IMR-90 (cell line): ENCODE measurements at regions not wholly inside any gene's neighbourhood (a gene's known extent, or its start where the extent isn't known, plus 50 kb on each side); places are given as distances from the start of the nearest gene placed in this dataset.

Source experiments
- ATAC-seq: fragments of 200-7000 bp; cut with Tn5 transposase; 2 replicates; pipeline ENCODE4 v1.9.1; 2020; ENCODE audit warnings: low read depth, mild to moderate bottlenecking, moderate library complexity
- BruUV-seq: library from RNA; stranded (reverse); fragments of 400-500 nt; replicated peaks from 2 replicates; lab custom pipeline; 2021; lab: Mats Ljungman, UMichigan
- CTCF ChIA-PET: fragments of 300-600 bp; formaldehyde crosslinking; extraction: SDS; loops from one replicate; lab custom pipeline; 2021; ENCODE audit warnings: antibody characterized with exemption; lab: Yijun Ruan, JAX
- POLR2A ChIA-PET: fragments of 300-600 bp; sonication (Branson Sonifier 250); formaldehyde crosslinking; loops from one replicate; lab custom pipeline; 2022; ENCODE audit warnings: antibody characterized with exemption; ENCODE audit not compliant: unreplicated experiment; lab: Charles Lee
- DNase-seq: peaks from one replicate; pipeline ENCODE4 v3.0.0; 2013
- H2AFZ ChIP-seq: replicated peaks from 2 replicates; pipeline ENCODE3; 2013; ENCODE audit warnings: low read length, mild to moderate bottlenecking; ENCODE audit not compliant: poor library complexity
- H2AK5ac ChIP-seq: 2 replicates; pipeline ENCODE4 v1.6.1; 2013; ENCODE audit warnings: low read depth, low read length, inconsistent platforms
- H2AK9ac ChIP-seq: replicated peaks from 2 replicates; pipeline ENCODE3; 2013; ENCODE audit warnings: mild to moderate bottlenecking, low read depth, low read length, moderate library complexity; ENCODE audit not compliant: poor library complexity
- H2BK120ac ChIP-seq: 2 replicates; pipeline ENCODE4 v1.6.1; 2013; ENCODE audit warnings: low read depth, low read length, inconsistent platforms
- H2BK15ac ChIP-seq: 3 replicates; pipeline ENCODE4 v1.6.1; 2013; ENCODE audit warnings: low read depth, low read length, inconsistent platforms
- H2BK20ac ChIP-seq: 2 replicates; pipeline ENCODE4 v1.6.1; 2013; ENCODE audit warnings: low read depth, mild to moderate bottlenecking, inconsistent platforms, low read length, moderate library complexity
- H2BK5ac ChIP-seq: 2 replicates; pipeline ENCODE4 v1.6.1; 2013; ENCODE audit warnings: mild to moderate bottlenecking, low read depth, low read length, inconsistent platforms; ENCODE audit not compliant: poor library complexity, severe bottlenecking
- H3K14ac ChIP-seq: replicated peaks from 2 replicates; pipeline ENCODE4 v1.6.1; 2013; ENCODE audit warnings: low read depth, low read length, inconsistent platforms
- H3K18ac ChIP-seq: 2 replicates; pipeline ENCODE4 v1.6.1; 2013; ENCODE audit warnings: low read depth, low read length, control low read depth
- H3K23ac ChIP-seq: 2 replicates; pipeline ENCODE4 v1.6.1; 2013; ENCODE audit warnings: low read depth, low read length, inconsistent platforms
- H3K27ac ChIP-seq: 2 replicates; pipeline ENCODE4 v1.5.1; 2013; ENCODE audit warnings: mild to moderate bottlenecking, control low read depth, low read length; ENCODE audit not compliant: insufficient read depth
- H3K27me3 ChIP-seq: 2 replicates; pipeline ENCODE4 v1.6.1; 2013; ENCODE audit warnings: low read length; ENCODE audit not compliant: control insufficient read depth, insufficient read depth
- H3K36me3 ChIP-seq: 2 replicates; pipeline ENCODE4 v1.6.1; 2013; ENCODE audit warnings: low read length, mixed read lengths; ENCODE audit not compliant: control insufficient read depth, insufficient read depth
- H3K4ac ChIP-seq: 2 replicates; pipeline ENCODE4 v1.6.1; 2013; ENCODE audit warnings: low read depth, low read length, inconsistent platforms
- H3K4me1 ChIP-seq: 2 replicates; pipeline ENCODE4 v1.6.1; 2013; ENCODE audit warnings: low read length, mixed read lengths; ENCODE audit not compliant: control insufficient read depth, insufficient read depth
- H3K4me2 ChIP-seq: 2 replicates; pipeline ENCODE4 v1.6.1; 2013; ENCODE audit warnings: low read depth, mild to moderate bottlenecking, control low read depth, low read length, moderate library complexity
- H3K4me3 ChIP-seq: 2 replicates; pipeline ENCODE4 v1.5.1; 2013; ENCODE audit warnings: low read depth, mild to moderate bottlenecking, control low read depth, low read length, moderate library complexity; ENCODE audit not compliant: insufficient read depth
- H3K56ac ChIP-seq: 2 replicates; pipeline ENCODE4 v1.6.1; 2013; ENCODE audit warnings: low read length, inconsistent platforms; ENCODE audit not compliant: insufficient read depth; ENCODE audit errors: extremely low read depth
- H3K79me1 ChIP-seq, 2 experiments: 2 replicates each; pipeline ENCODE4 v1.6.1; 2013; ENCODE audit warnings: low read length in 2 of 2, inconsistent platforms in 1 of 2, low read depth in 1 of 2
- H3K9ac ChIP-seq: 2 replicates; pipeline ENCODE4 v1.6.1; 2013; ENCODE audit warnings: low read depth, low read length, control low read depth
- H3K9me1 ChIP-seq: 2 replicates; pipeline ENCODE4 v1.6.1; 2013; ENCODE audit warnings: low read length, inconsistent platforms; ENCODE audit not compliant: insufficient read depth
- H3K9me3 ChIP-seq: 2 replicates; pipeline ENCODE4 v1.6.1; 2013; ENCODE audit warnings: low read length; ENCODE audit not compliant: control insufficient read depth, insufficient read depth
- H4K20me1 ChIP-seq: 2 replicates; pipeline ENCODE4 v1.6.1; 2013; ENCODE audit warnings: low read length, inconsistent platforms; ENCODE audit not compliant: insufficient read depth
- H4K5ac ChIP-seq: 2 replicates; pipeline ENCODE4 v1.6.1; 2013; ENCODE audit warnings: mild to moderate bottlenecking, low read depth, low read length, control low read depth
- H4K8ac ChIP-seq, 2 experiments: 2 replicates each; pipeline ENCODE4 v1.6.1; 2013; ENCODE audit warnings: low read depth in 2 of 2, low read length in 2 of 2, control low read depth in 1 of 2, inconsistent platforms in 1 of 2
- H4K91ac ChIP-seq: 2 replicates; pipeline ENCODE4 v1.6.1; 2013; ENCODE audit warnings: low read depth, low read length, inconsistent platforms; ENCODE audit not compliant: insufficient read depth
- CEBPB ChIP-seq: IDR thresholded peaks from 2 replicates; pipeline ENCODE4 v1.6.1; 2012; ENCODE audit warnings: low read depth, low read length, improper control_type of control experiment
- CHD1 ChIP-seq: IDR thresholded peaks from 2 replicates; pipeline ENCODE4 v1.6.1; 2012; ENCODE audit warnings: low read depth, low read length, improper control_type of control experiment
- FOS ChIP-seq: fragments of 150-350 bp; IDR thresholded peaks from 2 replicates; pipeline ENCODE4 v1.6.1; 2016; ENCODE audit warnings: low read depth, low read length
- MAFK ChIP-seq: IDR thresholded peaks from 2 replicates; pipeline ENCODE4 v1.6.1; 2012; ENCODE audit warnings: low read depth, low read length, improper control_type of control experiment
- MAZ ChIP-seq: IDR thresholded peaks from 2 replicates; pipeline ENCODE4 v1.6.1; 2012; ENCODE audit warnings: low read depth, mild to moderate bottlenecking, low read length, improper control_type of control experiment, moderate library complexity, borderline replicate concordance
- MXI1 ChIP-seq: IDR thresholded peaks from 2 replicates; pipeline ENCODE4 v1.6.1; 2012; ENCODE audit warnings: low read depth, mild to moderate bottlenecking, low read length, moderate library complexity, borderline replicate concordance
- NFE2L2 ChIP-seq: fragments of 150-350 bp; IDR thresholded peaks from 2 replicates; pipeline ENCODE4 v1.6.1; 2016; ENCODE audit warnings: low read depth, mild to moderate bottlenecking, low read length
- POLR2A ChIP-seq: IDR thresholded peaks from 2 replicates; pipeline ENCODE4 v1.6.1; 2012; ENCODE audit warnings: mild to moderate bottlenecking, low read depth, low read length
- RAD21 ChIP-seq: IDR thresholded peaks from 2 replicates; pipeline ENCODE4 v1.6.1; 2012; ENCODE audit warnings: low read length, improper control_type of control experiment
- RCOR1 ChIP-seq: IDR thresholded peaks from 2 replicates; pipeline ENCODE4 v1.6.1; 2012; ENCODE audit warnings: mild to moderate bottlenecking, low read length, improper control_type of control experiment; ENCODE audit not compliant: insufficient replicate concordance
- RFX5 ChIP-seq: IDR thresholded peaks from 2 replicates; pipeline ENCODE4 v1.8.0; 2012; ENCODE audit warnings: low read depth, mild to moderate bottlenecking, low read length, moderate library complexity
- SMC3 ChIP-seq: fragments of 150-350 bp; IDR thresholded peaks from 2 replicates; pipeline ENCODE4 v1.6.1; 2016; ENCODE audit warnings: low read depth, mild to moderate bottlenecking, antibody characterized with exemption, low read length, moderate library complexity
- WGBS, 2 experiments: methylation state at CpG; one replicate each; pipeline versions ENCODE4 v1.1.5 to v1.1.7; 2013; ENCODE audit warnings: missing lambda C conversion rate in 2 of 2; ENCODE audit not compliant: insufficient read length in 1 of 2; ENCODE audit errors: extremely low coverage in 2 of 2; 5-methylcytosine and 5-hydroxymethylcytosine counted together
- dilution Hi-C: fragments of 300-500 bp; cut with HindIII; formaldehyde crosslinking; loops from one replicate; pipeline ENCODE4 v1.14.3; 2018; ENCODE audit warnings: low sequenced_read_pairs; ENCODE audit not compliant: unreplicated experiment
- in situ Hi-C: fragments of 300-500 bp; cut with MboI; formaldehyde crosslinking; loops from 3 replicates; pipeline ENCODE4 v1.14.3; 2019; ENCODE audit warnings: low sequenced_read_pairs, inconsistent platforms, mixed read lengths
- intact Hi-C: fragments of 100-400 bp; cut with micrococcal nuclease; formaldehyde crosslinking; loops from 2 replicates; pipeline ENCODE4 v1.10.0; 2022
- TF ChIP-seq, protein P1 (sequence below): fragments of 150-350 bp; IDR thresholded peaks from 2 replicates; pipeline ENCODE4 v1.6.1; 2016; ENCODE audit warnings: low read depth, mild to moderate bottlenecking, low read length, moderate library complexity, borderline replicate concordance
- TF ChIP-seq, protein P2 (sequence below): fragments of 150-350 bp; IDR thresholded peaks from 2 replicates; pipeline ENCODE4 v1.6.1; 2017; ENCODE audit warnings: mild to moderate bottlenecking, antibody characterized with exemption, low read length, low read depth
- TF ChIP-seq, protein P3 (sequence below): conservative IDR thresholded peaks from 2 replicates; pipeline ENCODE4 v1.5.1; 2012; ENCODE audit warnings: mild to moderate bottlenecking, low read depth, low read length, improper control_type of control experiment

DNA sequence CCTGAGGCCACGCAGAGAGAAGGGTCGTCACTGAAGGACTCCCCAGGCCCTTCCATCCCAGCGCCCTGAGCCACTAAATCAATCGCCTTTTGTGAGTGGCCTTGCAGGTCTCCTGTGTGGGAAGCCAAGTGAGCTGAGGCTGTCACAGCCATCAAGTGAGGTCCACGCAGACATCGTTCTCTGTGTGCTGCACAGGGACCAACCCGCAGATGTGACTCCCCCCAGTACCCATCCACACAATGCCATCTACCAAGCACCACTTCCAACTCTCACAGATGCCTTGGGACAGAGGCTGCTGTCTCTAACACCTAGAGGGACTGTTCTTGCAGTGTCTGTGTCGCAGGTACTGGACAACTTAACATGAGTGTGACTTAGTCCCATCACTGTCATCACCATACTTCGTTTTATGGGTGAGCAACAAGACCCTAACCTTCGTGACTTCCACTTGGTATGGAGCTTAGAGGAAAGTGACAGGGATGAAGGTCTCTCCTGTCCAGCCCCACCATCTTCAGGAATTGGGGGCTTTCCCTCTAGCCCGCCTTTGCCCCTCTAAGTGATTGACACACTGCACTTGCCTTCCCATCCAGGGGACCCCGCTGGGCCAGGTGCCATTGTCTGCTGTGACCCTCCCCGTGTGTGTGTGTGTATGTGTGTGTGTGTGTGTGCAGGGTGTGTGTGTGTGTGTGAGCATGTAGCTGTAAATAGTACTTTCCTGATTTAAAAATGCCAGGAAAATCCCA is 51.4 kb upstream of the TMEM72 start:
- ChIA-PET POLR2A (no interaction called here), CTCF (interaction anchor here (0.6 kb wide), 1 partner anchor 804 kb away, joined by 3 read pairs; no protein-coding TSS in a partner anchor)
- in situ Hi-C loops = loop anchor here (5.0 to 25.0 kb wide), 4 partner anchors 467 to 1187 kb away; no protein-coding TSS in a partner anchor
- Histone ChIP-seq H2AFZ (no peak overlapping the region), H4K8ac (no peak overlapping the region), H3K23ac (no peak overlapping the region), H3K9me1 (peaks cover 16% of the 10 kb centered on the region), H2BK20ac (peak overlapping the region; percentile 32), H3K4ac (peak overlapping the region; percentile 27; the same call in 1 of the 2 replicates), H3K14ac (peak overlapping the region; percentile 21; the same call in 1 of the 2 replicates), H4K5ac (no peak overlapping the region), H3K4me1 (peaks cover 4% of the 10 kb centered on the region; the same call in 1 of the 2 replicates), H2AK9ac (no peak overlapping the region), H2BK5ac (no peak overlapping the region), H3K4me2 (no peak overlapping the region), H4K20me1 (no peaks in the 10 kb centered on the region), H2AK5ac (peak overlapping the region; percentile 63), H3K18ac (no peak overlapping the region), H4K91ac (peak overlapping the region; percentile 28; the same call in 1 of the 2 replicates), H2BK120ac (peak overlapping the region; percentile 56), H3K36me3 (no peaks in the 10 kb centered on the region), H3K4me3 (no peak overlapping the region), H3K27ac (no peak overlapping the region), H3K56ac (no peak overlapping the region), H3K9me3 (no peaks in the 10 kb centered on the region), H3K27me3 (no peaks in the 10 kb centered on the region), H3K79me1 (no peaks in the 10 kb centered on the region), H3K9ac (no peak overlapping the region), H2BK15ac (peak overlapping the region; percentile 84; the same call in 1 of the 3 replicates)
- no CpG with 5 or more reads among the region's 13 CpGs for WGBS, 2 experiments
- intact Hi-C loops = loop anchor here (5.0 to 10.0 kb wide), 4 partner anchors 125 to 1167 kb away; no protein-coding TSS in a partner anchor
- ATAC-seq (no peak), DNase-seq (no peak)
- BruUV-seq = no TSS peak
- dilution Hi-C loops = no loop called here
- TF ChIP-seq, protein P1, sequence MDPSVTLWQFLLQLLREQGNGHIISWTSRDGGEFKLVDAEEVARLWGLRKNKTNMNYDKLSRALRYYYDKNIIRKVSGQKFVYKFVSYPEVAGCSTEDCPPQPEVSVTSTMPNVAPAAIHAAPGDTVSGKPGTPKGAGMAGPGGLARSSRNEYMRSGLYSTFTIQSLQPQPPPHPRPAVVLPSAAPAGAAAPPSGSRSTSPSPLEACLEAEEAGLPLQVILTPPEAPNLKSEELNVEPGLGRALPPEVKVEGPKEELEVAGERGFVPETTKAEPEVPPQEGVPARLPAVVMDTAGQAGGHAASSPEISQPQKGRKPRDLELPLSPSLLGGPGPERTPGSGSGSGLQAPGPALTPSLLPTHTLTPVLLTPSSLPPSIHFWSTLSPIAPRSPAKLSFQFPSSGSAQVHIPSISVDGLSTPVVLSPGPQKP = no peak
- TF ChIP-seq MAFK = no peak
- no peak for TF ChIP-seq FOS
- no peak for TF ChIP-seq POLR2A
- TF ChIP-seq RFX5 = no peak
- no peak for TF ChIP-seq CHD1
- TF ChIP-seq SMC3 = no peak
- no peak for TF ChIP-seq RCOR1
- TF ChIP-seq MXI1 = no peak
- TF ChIP-seq RAD21 = no peak
- TF ChIP-seq, protein P2, sequence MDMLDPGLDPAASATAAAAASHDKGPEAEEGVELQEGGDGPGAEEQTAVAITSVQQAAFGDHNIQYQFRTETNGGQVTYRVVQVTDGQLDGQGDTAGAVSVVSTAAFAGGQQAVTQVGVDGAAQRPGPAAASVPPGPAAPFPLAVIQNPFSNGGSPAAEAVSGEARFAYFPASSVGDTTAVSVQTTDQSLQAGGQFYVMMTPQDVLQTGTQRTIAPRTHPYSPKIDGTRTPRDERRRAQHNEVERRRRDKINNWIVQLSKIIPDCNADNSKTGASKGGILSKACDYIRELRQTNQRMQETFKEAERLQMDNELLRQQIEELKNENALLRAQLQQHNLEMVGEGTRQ = no peak
- TF ChIP-seq, protein P3, sequence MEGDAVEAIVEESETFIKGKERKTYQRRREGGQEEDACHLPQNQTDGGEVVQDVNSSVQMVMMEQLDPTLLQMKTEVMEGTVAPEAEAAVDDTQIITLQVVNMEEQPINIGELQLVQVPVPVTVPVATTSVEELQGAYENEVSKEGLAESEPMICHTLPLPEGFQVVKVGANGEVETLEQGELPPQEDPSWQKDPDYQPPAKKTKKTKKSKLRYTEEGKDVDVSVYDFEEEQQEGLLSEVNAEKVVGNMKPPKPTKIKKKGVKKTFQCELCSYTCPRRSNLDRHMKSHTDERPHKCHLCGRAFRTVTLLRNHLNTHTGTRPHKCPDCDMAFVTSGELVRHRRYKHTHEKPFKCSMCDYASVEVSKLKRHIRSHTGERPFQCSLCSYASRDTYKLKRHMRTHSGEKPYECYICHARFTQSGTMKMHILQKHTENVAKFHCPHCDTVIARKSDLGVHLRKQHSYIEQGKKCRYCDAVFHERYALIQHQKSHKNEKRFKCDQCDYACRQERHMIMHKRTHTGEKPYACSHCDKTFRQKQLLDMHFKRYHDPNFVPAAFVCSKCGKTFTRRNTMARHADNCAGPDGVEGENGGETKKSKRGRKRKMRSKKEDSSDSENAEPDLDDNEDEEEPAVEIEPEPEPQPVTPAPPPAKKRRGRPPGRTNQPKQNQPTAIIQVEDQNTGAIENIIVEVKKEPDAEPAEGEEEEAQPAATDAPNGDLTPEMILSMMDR = no peak
- TF ChIP-seq CEBPB = no peak
- no peak for TF ChIP-seq MAZ
- TF ChIP-seq NFE2L2 = no peak
